ENCODE measurements at regions not wholly inside any gene's neighbourhood (a gene's known extent, or its start where the extent isn't known, plus 50 kb on each side); places are given as distances from the start of the nearest gene placed in this dataset.

- Histone ChIP-seq H4K20me1 (ENCODE audit: insufficient read depth, low read length) (no peaks in the 10 kb centered on the region), H3K4me3 (ENCODE audit: low read depth, low read length, poor library complexity, severe bottlenecking) (no peak overlapping the region), H3K4me2 (ENCODE audit: low read length) (no peak overlapping the region), H3K27ac (ENCODE audit: low read depth, low read length, poor library complexity, severe bottlenecking) (no peak overlapping the region), H3K79me2 (ENCODE audit: insufficient read depth, low read length) (no peaks in the 10 kb centered on the region), H3K36me3 (ENCODE audit: insufficient read depth, low read length) (no peaks in the 10 kb centered on the region), H3K9ac (ENCODE audit: low read length) (no peak overlapping the region), H3K4me1 (ENCODE audit: insufficient read depth, low read length, severe bottlenecking) (no peaks in the 10 kb centered on the region), H2AFZ (ENCODE audit: low read length) (no peak overlapping the region), H3F3A (ENCODE audit: insufficient read depth, low read length) (no peaks in the 10 kb centered on the region), H3K9me3 (ENCODE audit: low read length) (no peaks in the 10 kb centered on the region), H3K9me2 (ENCODE audit: low read depth, low read length) (no peaks in the 10 kb centered on the region), H3K27me3 (ENCODE audit: insufficient read depth, low read length) (no peaks in the 10 kb centered on the region)
- no peak for TF ChIP-seq EZH2 (IDR thresholded peaks at IDR 0.05; ENCODE audit: borderline replicate concordance, low read length)
- TF ChIP-seq, protein P1, sequence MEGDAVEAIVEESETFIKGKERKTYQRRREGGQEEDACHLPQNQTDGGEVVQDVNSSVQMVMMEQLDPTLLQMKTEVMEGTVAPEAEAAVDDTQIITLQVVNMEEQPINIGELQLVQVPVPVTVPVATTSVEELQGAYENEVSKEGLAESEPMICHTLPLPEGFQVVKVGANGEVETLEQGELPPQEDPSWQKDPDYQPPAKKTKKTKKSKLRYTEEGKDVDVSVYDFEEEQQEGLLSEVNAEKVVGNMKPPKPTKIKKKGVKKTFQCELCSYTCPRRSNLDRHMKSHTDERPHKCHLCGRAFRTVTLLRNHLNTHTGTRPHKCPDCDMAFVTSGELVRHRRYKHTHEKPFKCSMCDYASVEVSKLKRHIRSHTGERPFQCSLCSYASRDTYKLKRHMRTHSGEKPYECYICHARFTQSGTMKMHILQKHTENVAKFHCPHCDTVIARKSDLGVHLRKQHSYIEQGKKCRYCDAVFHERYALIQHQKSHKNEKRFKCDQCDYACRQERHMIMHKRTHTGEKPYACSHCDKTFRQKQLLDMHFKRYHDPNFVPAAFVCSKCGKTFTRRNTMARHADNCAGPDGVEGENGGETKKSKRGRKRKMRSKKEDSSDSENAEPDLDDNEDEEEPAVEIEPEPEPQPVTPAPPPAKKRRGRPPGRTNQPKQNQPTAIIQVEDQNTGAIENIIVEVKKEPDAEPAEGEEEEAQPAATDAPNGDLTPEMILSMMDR (IDR thresholded peaks at IDR 0.05; ENCODE audit: low read length) = no peak
Measured at GRCh38 chr12:58306266-58307000, 365.1 kb downstream of the ATP23 start.

DNA sequence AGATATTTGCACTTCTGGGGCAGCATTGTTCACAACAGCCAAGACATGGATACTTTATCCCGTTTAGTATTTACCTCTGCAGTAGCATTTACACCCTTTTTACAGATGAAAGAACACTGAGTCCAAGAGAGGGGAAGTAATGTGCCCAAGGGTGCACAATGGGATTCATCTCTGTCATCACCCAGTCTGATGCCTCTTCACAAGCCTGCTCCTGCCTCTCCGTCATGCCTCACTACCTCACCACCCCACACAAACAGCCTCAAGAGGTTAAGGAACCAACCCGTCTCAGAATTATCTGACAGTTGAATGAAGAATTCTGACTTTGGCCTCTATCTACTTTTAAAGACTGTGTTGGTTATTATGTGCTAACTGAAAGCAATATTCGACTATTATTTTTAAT lies 368.4 kb downstream of the ATP23 start:
- Histone ChIP-seq H3K79me2 (ENCODE audit: insufficient read depth, low read length) (no peaks in the 10 kb centered on the region), H3K27ac (ENCODE audit: low read depth, low read length, poor library complexity, severe bottlenecking) (no peak overlapping the region), H3F3A (ENCODE audit: insufficient read depth, low read length) (no peaks in the 10 kb centered on the region), H3K4me1 (ENCODE audit: insufficient read depth, low read length, severe bottlenecking) (no peaks in the 10 kb centered on the region), H3K9ac (ENCODE audit: low read length) (no peak overlapping the region), H4K20me1 (ENCODE audit: insufficient read depth, low read length) (no peaks in the 10 kb centered on the region), H3K9me2 (ENCODE audit: low read depth, low read length) (no peaks in the 10 kb centered on the region), H3K27me3 (ENCODE audit: insufficient read depth, low read length) (no peaks in the 10 kb centered on the region), H3K9me3 (ENCODE audit: low read length) (no peaks in the 10 kb centered on the region), H2AFZ (ENCODE audit: low read length) (no peak overlapping the region), H3K4me2 (ENCODE audit: low read length) (no peak overlapping the region), H3K4me3 (ENCODE audit: low read depth, low read length, poor library complexity, severe bottlenecking) (no peak overlapping the region), H3K36me3 (ENCODE audit: insufficient read depth, low read length) (no peaks in the 10 kb centered on the region)
- TF ChIP-seq EZH2 (IDR thresholded peaks at IDR 0.05; ENCODE audit: borderline replicate concordance, low read length) = no peak
- TF ChIP-seq, protein P1 (IDR thresholded peaks at IDR 0.05; ENCODE audit: low read length) = no peak

GRCh38 chr12:58310368-58310767 lies 369.0 kb downstream of the ATP23 start:
- Histone ChIP-seq H3K36me3 (ENCODE audit: insufficient read depth, low read length) (no peaks in the 10 kb centered on the region), H3K79me2 (ENCODE audit: insufficient read depth, low read length) (no peaks in the 10 kb centered on the region), H3K9me2 (ENCODE audit: low read depth, low read length) (no peaks in the 10 kb centered on the region), H3K4me2 (ENCODE audit: low read length) (no peak overlapping the region), H3K9me3 (ENCODE audit: low read length) (no peaks in the 10 kb centered on the region), H2AFZ (ENCODE audit: low read length) (no peak overlapping the region), H4K20me1 (ENCODE audit: insufficient read depth, low read length) (no peaks in the 10 kb centered on the region), H3K4me3 (ENCODE audit: low read depth, low read length, poor library complexity, severe bottlenecking) (no peak overlapping the region), H3K27ac (ENCODE audit: low read depth, low read length, poor library complexity, severe bottlenecking) (no peak overlapping the region), H3K4me1 (ENCODE audit: insufficient read depth, low read length, severe bottlenecking) (no peaks in the 10 kb centered on the region), H3F3A (ENCODE audit: insufficient read depth, low read length) (no peaks in the 10 kb centered on the region), H3K9ac (ENCODE audit: low read length) (no peak overlapping the region), H3K27me3 (ENCODE audit: insufficient read depth, low read length) (no peaks in the 10 kb centered on the region)
- TF ChIP-seq, protein P1 (IDR thresholded peaks at IDR 0.05; ENCODE audit: low read length) = no peak
- TF ChIP-seq EZH2 (IDR thresholded peaks at IDR 0.05; ENCODE audit: borderline replicate concordance, low read length) = no peak
